ENCODE measurements at regions not wholly inside any gene's neighbourhood (a gene's known extent, or its start where the extent isn't known, plus 50 kb on each side); places are given as distances from the start of the nearest gene placed in this dataset.

DNA sequence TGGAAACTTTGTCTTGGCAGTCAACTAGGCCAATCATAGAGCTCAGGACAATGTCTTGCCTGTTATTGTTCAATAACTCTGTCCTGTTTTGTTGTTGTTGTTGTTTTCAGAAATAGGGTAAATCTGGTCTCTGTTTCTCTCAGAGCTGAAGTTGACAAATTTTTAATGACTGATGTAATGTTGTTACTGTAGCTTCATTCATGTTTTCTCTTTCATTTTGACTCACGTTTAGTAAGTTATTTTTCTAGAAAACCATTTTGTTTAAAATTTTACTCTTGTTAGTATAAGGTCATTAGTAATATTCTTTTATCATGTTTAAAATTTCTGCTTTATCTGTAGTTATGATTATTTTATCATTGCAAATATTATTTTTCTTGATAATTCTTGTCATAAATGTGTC, 51.6 kb upstream of the GRIK2 start:
- Histone ChIP-seq H3K4me1 (ENCODE audit: control insufficient read depth in 5 of 5, insufficient read depth in 5 of 5, low read length in 5 of 5) (no peaks in the 10 kb centered on the region), H3K27me3 (ENCODE audit: control insufficient read depth in 3 of 3, insufficient read depth in 3 of 3, low read length in 2 of 3) (no peaks in the 10 kb centered on the region), H3K4me3 (no peak overlapping the region), H3K27ac (ENCODE audit: low read depth in 1 of 2, low read length in 1 of 2) (no peak overlapping the region), H3K9ac (ENCODE audit: insufficient read depth in 1 of 2, low read length in 2 of 2) (no peak overlapping the region), H3K36me3 (ENCODE audit: control insufficient read depth in 4 of 4, insufficient read depth in 4 of 4, low read length in 4 of 4) (no peaks in the 10 kb centered on the region), H3K9me3 (ENCODE audit: control insufficient read depth in 4 of 4, insufficient read depth in 3 of 4, low read length in 3 of 4) (peaks cover 0 to 7% (median 2%) of the 10 kb centered on the region in 4 donors)
- DNase-seq (no peak), ATAC-seq (ENCODE audit: insufficient read depth, low FRiP score) (no peak)
- TF ChIP-seq, protein P1, sequence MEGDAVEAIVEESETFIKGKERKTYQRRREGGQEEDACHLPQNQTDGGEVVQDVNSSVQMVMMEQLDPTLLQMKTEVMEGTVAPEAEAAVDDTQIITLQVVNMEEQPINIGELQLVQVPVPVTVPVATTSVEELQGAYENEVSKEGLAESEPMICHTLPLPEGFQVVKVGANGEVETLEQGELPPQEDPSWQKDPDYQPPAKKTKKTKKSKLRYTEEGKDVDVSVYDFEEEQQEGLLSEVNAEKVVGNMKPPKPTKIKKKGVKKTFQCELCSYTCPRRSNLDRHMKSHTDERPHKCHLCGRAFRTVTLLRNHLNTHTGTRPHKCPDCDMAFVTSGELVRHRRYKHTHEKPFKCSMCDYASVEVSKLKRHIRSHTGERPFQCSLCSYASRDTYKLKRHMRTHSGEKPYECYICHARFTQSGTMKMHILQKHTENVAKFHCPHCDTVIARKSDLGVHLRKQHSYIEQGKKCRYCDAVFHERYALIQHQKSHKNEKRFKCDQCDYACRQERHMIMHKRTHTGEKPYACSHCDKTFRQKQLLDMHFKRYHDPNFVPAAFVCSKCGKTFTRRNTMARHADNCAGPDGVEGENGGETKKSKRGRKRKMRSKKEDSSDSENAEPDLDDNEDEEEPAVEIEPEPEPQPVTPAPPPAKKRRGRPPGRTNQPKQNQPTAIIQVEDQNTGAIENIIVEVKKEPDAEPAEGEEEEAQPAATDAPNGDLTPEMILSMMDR (IDR thresholded peaks at IDR 0.05; ENCODE audit: control extremely low read depth, extremely low read depth): no peak
- 53 to 61% methylated on average over 1 of the region's 1 CpG for WGBS, 2 donors
